ENCODE measurements at regions not wholly inside any gene's neighbourhood (a gene's known extent, or its start where the extent isn't known, plus 50 kb on each side); places are given as distances from the start of the nearest gene placed in this dataset.

GRCh38 chr2:417662-418061 is 129.8 kb upstream of the ALKAL2 start:
- H3K9me3 Mint-ChIP-seq, result peaks cover 21% of the 10 kb centered on the region
- H3K27ac Mint-ChIP-seq, result no peak overlapping the region
- H3K36me3 Mint-ChIP-seq (ENCODE audit: low read depth), result no peaks in the 10 kb centered on the region
- no peak for TF ChIP-seq CTCF (IDR thresholded peaks at IDR 0.05)
- H3K27me3 Mint-ChIP-seq (ENCODE audit: low read depth, poor library complexity), result no peaks in the 10 kb centered on the region
- DNase-seq, result no peak
- no peak overlapping the region for H3K4me3 Mint-ChIP-seq
- no peaks in the 10 kb centered on the region for H3K4me1 Mint-ChIP-seq

GRCh38 chr2:417006-417405 is 129.1 kb upstream of the ALKAL2 start:
- no peak for TF ChIP-seq CTCF (IDR thresholded peaks at IDR 0.05)
- H3K4me3 Mint-ChIP-seq, result no peak overlapping the region
- no peak overlapping the region for H3K27ac Mint-ChIP-seq
- H3K4me1 Mint-ChIP-seq, result no peaks in the 10 kb centered on the region
- no peak for DNase-seq
- H3K27me3 Mint-ChIP-seq (ENCODE audit: low read depth, poor library complexity), result peaks cover 3% of the 10 kb centered on the region
- H3K36me3 Mint-ChIP-seq (ENCODE audit: low read depth), result no peaks in the 10 kb centered on the region
- peaks cover 26% of the 10 kb centered on the region for H3K9me3 Mint-ChIP-seq

- Mint-ChIP-seq H3K4me3 (no peak overlapping the region), H3K36me3 (ENCODE audit: low read depth) (no peaks in the 10 kb centered on the region), H3K9me3 (peaks cover 20% of the 10 kb centered on the region), H3K4me1 (no peaks in the 10 kb centered on the region), H3K27ac (no peak overlapping the region), H3K27me3 (ENCODE audit: low read depth, poor library complexity) (peaks cover 4% of the 10 kb centered on the region)
- no peak for DNase-seq
- TF ChIP-seq CTCF (IDR thresholded peaks at IDR 0.05), result no peak
Observed at GRCh38 chr2:415986-416610, 128.2 kb upstream of the ALKAL2 start.

GRCh38 chr2:409523-409922 is 121.6 kb upstream of the ALKAL2 start:
- H3K9me3 Mint-ChIP-seq, result peaks cover 22% of the 10 kb centered on the region
- no peak overlapping the region for H3K27ac Mint-ChIP-seq
- peaks cover 5% of the 10 kb centered on the region for H3K36me3 Mint-ChIP-seq (ENCODE audit: low read depth)
- H3K4me3 Mint-ChIP-seq, result no peak overlapping the region
- TF ChIP-seq CTCF (IDR thresholded peaks at IDR 0.05), result no peak
- no peak for DNase-seq
- H3K27me3 Mint-ChIP-seq (ENCODE audit: low read depth, poor library complexity), result peaks cover 16% of the 10 kb centered on the region
- peaks cover 18% of the 10 kb centered on the region for H3K4me1 Mint-ChIP-seq

- Mint-ChIP-seq H3K4me3 (no peak overlapping the region), H3K4me1 (peaks cover 18% of the 10 kb centered on the region), H3K27me3 (ENCODE audit: low read depth, poor library complexity) (peaks cover 16% of the 10 kb centered on the region), H3K36me3 (ENCODE audit: low read depth) (peaks cover 5% of the 10 kb centered on the region), H3K9me3 (peaks cover 34% of the 10 kb centered on the region), H3K27ac (no peak overlapping the region)
- TF ChIP-seq CTCF (IDR thresholded peaks at IDR 0.05), result no peak
- no peak for DNase-seq
Observed at GRCh38 chr2:407630-408029, 119.7 kb upstream of the ALKAL2 start.

GRCh38 chr2:406876-407275 is 119.0 kb upstream of the ALKAL2 start:
- no peak overlapping the region for H3K4me3 Mint-ChIP-seq
- H3K36me3 Mint-ChIP-seq (ENCODE audit: low read depth), result peaks cover 5% of the 10 kb centered on the region
- no peak for DNase-seq
- TF ChIP-seq CTCF (IDR thresholded peaks at IDR 0.05), result no peak
- peaks cover 32% of the 10 kb centered on the region for H3K9me3 Mint-ChIP-seq
- H3K27me3 Mint-ChIP-seq (ENCODE audit: low read depth, poor library complexity), result peaks cover 13% of the 10 kb centered on the region
- peaks cover 18% of the 10 kb centered on the region for H3K4me1 Mint-ChIP-seq
- no peak overlapping the region for H3K27ac Mint-ChIP-seq

All from nephron progenitor cell (in vitro differentiated cells).